ENCODE measurements at regions not wholly inside any gene's neighbourhood (a gene's known extent, or its start where the extent isn't known, plus 50 kb on each side); places are given as distances from the start of the nearest gene placed in this dataset.

DNA sequence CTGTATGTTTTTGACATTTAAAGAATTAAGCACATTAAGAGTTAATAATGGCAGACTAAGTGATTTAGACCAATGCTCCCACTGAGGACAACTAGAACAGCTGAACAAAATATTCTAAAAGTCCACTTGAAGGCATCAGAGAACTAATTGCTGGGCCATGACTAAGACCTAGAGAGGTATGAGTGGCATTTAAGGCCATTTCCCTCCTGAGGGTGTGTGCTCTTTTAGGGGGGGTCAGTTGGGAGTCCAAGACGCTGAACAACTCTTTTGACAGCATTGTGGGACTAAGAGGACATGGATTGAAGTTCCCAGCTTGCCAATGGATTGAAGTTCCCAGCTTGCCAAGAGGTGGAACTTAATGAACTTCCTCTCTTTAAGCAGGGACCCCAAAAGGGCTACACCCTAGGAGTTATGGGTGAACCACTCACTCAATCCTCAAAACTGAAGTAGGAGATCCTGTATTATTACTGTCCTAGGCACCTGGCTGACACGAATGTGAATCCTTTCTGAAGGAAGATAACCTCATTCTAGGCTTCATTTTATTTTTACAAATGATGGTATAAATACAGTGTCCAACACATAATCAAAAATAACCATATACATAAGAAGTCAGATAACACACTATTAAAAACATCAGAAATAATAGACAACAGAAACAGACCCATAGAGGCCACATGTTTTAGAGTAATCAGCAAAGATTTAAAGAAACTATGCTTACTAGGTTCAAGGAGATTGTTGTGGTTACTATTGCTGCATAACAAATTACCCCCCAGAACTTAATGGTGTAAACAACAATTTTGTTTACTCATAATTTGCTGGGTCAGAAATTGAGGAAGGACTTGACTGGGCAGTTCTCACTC, 175.1 kb downstream of the VEGFA start:
- no peak for DNase-seq

DNA sequence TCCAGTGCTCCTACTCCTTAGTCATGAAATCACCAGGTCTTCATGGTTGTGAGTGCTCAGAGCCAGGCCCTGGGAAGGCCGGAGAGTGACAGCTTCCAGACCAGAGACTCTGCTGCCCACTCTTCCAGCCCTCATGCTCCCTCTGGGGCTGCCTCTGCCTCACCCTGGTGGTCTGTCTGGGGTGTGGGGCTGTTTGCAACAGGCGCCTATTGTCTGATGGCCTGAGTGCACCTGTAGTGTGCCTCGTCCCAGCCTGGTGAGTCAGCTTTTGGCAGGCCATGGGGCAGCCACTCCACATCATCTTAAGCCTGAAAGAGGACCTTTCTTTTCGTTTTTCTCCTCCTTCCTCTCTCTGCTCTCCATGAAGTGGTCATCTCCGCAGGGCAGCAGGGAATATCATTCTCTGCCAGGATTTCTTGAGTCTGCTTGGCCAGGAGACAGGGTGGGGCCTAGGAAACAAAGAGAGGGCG, 173.8 kb downstream of the VEGFA start:
- no peak for DNase-seq

DNA sequence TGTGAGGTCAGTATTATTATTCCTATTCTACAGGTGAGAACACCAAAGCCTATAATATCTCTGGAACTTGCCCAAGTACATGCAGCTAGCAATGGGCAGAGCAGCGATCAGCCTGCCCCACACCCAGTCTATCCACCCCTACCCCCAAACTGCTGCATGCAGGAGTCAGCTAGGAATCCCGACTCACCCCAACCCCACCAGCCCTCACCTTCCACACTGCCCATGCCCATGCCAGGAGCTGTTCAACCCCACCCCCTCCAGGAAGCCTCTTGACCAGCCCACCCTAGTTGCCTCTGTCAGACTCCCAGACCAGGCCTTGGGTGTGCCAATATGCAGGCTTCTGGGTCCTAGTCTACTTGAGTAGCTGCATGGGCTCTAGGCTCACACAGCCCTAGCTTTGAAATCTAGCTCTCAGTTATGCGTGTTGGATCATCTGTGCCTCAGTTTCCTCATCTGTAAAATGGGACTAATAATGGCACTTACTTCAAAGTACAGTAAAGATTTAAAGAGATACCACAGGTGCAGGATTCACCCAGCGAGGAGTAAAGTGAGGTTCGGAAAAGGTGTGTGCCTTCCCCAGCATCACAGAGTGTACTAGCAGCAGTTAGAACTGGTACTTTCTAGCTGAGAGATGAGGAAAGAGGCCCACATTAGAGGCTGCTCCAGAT, 173.2 kb downstream of the VEGFA start:
- DNase-seq: no peak

DNA sequence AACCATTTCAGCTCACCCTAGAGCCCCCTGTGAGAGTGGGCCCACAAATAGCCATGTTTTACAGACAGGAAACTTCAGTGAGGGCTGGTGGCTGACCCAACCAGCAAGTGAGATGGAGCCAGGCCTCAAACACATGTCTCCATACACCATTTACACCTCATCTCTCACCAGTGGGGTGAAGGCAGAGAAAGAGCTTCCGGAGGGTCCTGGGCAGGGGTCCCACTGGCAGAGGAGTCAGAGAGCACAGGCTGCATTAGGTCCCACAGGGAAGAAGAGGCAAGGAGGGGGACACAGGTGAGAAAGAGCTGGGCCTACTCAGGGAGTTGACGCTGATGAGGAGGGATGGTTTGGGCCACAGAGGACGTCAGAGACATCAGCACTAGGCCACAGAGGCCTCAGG, 172.6 kb downstream of the VEGFA start:
- no peak for DNase-seq

DNA sequence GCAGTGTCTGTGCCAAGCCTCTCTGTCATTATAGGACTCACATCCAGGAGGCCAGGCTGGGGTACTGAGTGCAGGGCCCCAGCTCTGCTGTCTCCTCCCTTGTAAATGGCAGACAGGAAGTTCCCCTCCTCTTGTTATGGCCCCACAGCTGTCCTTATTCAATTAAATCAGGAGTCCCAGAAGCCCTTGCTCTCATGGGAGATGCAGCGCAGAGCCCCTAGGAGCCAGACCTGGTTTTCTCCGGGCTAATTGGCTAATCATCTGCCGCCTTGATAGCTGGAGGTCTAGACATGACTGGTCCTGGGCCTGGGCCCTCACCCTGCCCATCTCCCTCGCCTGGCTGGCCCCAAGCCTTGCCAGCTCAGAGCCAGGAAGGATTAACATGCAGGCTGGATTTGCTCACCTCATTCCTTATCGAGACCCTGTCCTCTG, 172.0 kb downstream of the VEGFA start:
- no peak for DNase-seq

DNA sequence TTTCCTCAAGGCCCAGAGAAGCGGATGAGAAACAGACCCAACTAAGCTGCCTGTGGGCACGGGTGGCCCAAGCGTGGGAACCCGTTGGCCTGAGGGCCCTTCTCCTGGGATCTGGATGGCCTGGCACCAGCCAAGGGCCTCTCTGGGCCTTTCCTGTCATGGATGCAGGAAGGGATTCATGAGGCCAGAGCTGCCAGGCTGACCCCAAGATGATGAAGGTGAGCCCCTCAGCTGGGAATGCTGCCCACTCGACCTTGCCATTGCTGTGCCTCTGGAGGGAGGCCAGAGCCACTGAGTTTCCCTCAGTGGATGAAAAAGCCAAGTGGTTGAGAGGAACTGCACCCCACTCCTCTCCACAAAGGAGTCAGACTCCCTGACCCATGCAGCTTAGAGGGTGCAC, 171.2 kb downstream of the VEGFA start:
- no peak for DNase-seq

DNA sequence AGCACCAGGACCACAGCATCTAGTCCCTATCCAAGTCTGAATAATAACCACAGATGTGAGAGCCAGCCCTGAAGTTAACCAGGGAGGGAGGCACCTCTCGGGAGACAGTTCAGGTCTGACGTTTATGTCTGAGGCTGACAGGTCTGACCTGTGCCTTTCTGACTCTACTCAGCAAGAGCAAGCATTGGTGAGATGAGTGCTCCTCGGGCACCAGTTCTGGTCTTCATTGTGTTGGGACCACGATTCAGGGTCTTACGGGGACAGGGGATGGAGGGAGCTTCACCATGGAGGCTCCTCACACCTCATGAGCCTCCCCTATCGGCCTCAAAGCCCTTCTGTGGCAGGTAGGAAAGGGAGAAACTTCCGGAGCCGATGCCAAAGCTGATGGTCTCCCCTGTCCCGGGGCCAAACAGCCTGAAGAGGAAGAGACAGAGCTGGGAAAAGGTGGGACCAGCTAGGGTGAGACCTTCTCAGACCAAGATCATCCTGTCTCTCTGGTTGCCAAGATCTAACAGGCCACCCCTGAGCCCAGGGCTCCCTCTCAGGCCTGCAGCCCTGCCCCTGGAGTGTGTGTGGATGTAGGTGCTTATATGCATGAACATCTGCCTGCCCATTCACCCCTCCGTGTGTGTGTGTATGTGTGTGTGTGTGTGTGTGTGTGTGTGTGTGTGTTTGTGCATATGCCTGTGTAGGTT, 170.5 kb downstream of the VEGFA start:
- DNase-seq: no peak

DNA sequence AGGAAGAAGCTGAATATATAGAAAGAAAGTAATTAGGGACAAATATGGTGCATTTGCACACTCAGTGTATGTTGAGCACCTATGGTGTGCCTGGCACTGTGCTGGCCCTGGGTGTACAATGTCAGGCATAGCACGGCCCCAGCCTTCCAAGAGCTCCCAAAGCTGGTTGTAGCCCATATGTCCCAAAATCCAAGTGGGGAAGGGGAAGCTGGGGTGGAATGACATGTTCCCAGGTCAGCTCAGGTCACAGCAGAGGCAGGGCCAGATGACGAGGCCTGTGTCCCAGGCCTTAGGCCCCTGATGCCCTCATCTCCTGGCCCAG, 170.0 kb downstream of the VEGFA start:
- no peak for DNase-seq

DNA sequence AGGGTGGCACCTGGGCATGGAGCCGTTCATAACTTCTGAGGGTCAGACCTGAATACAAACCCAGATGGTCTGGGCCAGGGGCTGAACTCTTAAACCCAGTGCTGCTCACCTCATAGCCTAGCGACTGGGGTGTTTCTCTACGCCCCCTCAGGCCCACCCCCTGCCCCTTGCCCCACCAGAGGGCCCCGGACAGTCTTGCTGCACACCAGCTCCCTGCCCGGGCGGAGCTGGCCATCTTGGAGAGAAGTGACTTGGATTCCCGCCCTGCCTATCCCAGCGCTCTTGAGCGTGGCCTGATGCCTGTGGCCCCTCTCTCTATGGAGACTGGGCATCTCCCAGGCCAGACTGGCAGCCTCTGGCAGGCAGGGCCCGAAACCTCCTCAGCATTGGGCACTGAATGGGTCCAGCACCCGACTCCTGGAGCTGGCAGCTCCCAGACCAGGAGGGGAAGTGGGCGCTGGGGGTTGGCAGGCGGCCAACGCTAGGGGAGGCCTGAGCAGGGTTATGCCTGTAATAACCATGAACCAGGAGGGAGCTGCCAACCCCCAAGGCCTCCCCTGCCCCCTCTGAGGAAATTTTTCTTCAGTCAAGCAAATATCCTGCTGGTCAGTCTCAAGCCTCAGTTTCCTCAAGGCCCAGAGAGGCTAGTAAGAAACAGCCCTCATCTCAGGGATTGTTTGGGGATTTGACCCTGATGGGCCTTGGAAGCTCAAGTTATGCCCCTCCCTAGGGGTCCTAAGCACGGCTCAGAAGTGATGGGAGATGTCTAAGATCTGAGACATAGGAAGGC, 169.5 kb downstream of the VEGFA start:
- no peak for DNase-seq

DNA sequence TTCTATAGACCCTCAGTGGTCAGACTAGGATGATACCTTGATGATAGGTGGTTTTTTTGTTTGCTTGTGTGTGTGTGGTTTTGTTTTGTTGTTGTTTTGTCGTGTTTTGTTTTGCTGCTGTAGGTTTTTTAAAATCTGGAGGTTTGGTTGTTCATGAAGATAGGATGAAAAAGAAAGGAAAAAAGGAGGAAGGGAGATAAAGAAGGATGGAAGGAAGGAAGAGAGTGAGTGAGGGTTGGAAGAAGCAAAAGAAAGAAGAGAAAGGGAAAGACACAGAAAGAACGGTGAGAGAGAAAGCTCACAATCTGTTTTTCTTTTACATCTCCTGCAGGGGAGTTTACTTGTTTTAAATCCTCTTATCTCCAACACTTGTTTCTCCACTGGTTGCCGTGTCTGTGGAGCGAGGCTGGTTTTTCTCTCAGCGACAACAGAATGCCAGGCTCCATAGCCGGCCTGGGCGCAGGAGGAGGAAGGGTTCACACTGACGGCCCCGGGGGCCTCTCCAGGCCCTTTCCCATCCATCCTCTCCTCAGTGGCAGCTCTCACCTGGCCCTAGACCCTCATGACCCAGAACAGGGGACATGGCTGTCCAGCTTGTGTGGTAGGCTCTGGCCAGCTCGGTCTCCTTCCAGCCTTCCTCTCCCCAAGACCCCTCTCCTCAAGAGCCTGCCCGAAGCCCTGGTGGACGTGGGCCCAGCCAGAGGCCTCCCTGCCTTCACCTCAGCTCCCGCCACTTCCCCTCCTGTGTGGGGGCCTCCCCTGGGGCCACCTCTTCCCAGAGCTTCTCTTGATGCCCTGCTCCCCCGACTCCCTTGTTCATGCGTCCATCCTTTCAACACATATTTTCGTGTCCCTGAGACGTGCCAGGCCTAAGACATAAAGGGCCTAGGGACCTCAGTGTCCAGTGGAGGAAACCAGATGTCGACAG, 168.4 kb downstream of the VEGFA start:
- DNase-seq: no peak

DNA sequence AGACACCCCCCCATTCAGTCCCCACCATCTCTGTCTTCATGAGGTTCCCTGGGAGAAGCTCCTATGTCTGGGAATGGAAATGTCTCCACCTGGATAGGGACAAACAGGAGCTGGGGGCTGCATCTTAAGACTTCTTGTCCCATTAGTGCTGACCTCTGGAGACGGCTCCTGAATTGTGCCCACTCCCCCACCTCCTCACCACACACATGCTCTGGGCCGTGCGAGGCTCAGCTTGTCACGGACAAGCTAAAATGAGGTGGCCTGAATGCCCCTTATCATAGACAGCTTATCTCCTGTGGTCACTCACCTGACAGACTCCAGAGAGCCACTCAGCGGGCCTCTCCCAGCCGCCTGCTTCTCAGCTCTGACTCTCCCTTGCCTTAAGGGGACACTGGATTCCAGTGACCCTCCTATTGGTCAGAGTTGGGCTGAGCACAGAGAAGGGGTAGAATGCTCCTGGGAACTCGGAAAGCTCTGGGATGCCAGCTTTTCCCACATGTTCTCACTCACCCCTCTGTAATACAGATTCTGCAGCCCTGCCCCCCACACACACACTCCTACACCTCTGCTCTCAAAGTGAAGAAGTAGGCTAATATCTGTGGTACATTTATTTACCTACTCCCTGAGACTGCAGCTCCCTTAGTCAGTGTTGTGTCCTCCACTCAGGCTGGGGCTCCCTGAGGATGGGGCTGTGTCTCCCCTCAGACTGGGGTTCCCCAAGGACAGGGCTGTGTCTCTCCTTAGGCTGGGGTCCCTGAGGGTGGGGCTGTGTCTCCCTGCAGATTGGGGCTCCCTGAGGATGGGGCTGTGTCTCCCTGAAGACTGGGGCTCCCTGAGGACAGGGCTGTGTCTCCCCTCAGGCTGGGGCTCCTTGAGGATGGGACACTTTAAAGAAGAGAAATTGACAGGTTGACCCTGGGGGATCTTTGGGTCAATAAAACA, 167.5 kb downstream of the VEGFA start:
- DNase-seq: no peak

DNA sequence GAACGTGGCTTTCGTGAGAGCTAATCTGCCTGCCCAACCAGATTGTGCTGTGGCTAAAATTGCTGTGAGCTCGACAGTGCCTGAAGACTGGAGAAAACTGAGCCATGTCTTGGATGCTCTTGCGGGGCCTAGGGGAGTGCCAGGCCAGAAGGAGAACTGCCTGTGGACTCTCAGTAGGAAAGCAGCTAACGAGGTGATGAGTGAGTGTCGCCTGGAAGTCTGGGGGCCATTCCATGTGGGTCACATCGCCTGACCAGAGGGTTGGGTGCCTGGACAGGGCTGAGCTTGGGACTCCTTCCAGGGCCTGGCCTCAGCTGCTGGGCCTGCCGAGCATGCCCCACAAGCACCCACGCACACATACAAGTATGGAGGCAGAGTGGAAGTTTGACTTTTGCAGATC, 166.5 kb downstream of the VEGFA start:
- no peak for DNase-seq

DNA sequence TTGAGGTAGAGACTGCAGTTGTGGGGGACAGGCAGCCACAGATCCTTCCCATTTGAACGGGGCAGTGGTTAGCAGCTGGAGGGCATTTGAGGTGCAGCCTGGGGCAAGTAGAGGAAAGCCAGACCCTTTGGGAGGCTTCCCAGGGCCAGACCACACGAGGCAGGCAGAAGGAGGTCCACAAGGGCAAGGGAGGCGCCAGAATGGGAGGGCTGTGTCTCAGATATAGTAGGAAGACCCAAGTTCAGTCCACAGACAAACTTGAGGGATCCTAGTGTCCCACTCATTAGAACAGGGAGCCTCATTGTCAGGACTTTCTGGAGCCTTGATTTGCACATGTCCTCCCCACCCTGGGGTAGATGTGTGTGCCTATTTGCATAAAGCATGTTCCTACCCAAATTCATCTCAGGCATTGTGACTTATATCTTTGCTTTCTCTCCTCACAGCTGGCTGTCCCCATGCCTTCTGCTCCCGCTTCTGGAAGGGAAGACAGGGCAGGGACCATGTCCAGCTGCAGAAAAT, 166.0 kb downstream of the VEGFA start:
- DNase-seq: no peak

DNA sequence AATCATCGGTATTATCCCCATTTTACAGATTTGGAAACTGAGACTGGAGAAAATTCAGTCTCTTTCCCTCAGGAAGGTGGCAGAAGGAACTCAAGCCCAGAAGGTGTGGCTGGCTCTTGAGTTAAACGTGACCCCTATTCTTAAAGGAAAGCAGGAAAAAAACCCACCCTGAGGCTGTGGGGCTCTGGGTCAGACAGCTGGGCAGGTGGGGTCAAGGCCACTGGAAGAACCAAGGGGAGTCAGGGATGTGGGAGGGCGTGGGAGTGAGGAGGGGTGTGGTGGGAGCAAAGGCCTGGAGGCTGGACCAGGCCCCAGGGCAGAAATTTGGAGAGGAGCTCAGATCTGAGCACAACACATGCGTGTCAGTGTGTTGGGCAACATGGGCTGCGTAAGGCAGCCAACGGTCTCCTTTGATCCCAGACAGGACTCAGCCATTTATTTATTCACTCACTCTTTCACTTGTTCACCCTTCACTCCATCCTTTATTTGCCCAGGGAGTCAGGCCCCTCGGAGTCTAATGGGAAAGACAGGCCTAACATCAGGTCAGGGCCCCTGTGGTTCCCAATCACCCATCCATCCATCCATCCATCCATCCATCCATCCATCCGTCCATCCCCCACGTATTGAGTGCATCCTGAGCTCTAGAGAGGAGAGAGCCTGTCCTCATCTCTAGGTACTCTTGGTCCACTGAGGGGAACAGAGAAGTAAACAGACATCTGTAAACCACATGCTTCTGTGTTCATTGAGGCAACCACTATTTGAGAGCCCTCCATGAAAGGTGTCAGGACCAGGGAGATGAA, 165.0 kb downstream of the VEGFA start:
- no peak for DNase-seq

DNA sequence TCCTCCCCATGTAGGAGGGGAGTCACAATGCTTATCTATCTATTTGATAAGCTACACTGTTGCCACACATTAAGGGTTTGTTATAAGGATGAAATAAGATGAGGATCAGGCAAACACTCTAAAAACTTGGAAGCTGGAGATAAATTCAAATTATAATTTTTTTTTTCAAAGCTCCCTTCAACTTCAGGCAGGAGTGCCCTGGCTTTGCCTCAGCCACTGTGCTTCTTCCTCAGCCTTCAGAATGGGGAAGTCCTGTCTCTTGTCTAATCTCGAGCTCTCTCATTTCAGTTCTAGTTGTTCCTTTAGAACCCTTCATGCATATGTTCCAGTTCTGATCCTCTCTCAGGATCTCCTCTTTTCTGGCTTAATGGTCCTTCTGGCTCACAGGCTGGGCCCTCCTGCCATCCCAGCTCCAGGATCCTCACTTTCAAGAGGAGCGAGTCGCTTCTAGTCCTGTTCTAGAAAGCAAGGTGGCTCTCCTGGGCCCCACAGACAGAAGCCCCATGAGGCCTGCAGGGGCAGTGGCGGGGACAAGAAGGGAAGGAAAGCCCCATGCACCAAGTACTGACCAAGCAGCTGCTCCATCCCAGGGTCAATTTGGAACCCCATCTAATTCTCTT, 164.3 kb downstream of the VEGFA start:
- no peak for DNase-seq

DNA sequence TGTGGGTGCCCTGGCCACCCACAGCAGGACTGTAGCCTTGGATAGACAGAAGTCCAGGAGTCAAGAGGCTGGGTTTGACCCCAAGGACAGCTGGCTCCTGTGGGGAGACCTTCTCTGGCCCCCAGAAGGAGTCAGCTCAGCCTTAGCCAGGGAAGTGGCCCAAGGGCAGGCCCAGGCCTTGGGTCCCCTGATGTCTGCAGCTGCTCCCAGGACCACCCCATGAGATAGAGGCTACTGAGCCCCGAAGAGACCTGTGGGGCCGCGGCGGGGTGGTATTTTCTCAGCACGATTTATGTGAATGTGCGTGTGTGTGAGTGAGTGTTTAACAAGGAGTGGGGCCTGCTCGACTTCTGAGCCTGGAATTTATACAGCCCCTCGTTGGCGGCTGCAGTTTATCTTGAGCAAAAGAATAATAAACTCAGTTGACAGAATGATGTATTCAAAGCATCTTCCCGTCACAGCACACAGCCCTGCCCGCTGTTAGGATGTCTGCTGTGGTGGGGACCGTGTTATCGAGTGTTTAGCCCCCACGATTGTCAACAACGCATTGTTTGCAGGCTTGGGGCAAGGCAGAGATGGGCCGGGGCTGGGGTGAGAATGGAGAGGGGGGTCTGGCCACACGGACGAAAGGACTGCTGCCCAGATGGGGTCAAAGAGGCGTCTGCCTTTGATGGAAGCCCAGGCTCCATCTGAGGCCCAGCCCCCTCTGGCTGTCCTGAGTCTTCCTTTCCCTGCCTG, 163.3 kb downstream of the VEGFA start:
- DNase-seq: no peak

DNA sequence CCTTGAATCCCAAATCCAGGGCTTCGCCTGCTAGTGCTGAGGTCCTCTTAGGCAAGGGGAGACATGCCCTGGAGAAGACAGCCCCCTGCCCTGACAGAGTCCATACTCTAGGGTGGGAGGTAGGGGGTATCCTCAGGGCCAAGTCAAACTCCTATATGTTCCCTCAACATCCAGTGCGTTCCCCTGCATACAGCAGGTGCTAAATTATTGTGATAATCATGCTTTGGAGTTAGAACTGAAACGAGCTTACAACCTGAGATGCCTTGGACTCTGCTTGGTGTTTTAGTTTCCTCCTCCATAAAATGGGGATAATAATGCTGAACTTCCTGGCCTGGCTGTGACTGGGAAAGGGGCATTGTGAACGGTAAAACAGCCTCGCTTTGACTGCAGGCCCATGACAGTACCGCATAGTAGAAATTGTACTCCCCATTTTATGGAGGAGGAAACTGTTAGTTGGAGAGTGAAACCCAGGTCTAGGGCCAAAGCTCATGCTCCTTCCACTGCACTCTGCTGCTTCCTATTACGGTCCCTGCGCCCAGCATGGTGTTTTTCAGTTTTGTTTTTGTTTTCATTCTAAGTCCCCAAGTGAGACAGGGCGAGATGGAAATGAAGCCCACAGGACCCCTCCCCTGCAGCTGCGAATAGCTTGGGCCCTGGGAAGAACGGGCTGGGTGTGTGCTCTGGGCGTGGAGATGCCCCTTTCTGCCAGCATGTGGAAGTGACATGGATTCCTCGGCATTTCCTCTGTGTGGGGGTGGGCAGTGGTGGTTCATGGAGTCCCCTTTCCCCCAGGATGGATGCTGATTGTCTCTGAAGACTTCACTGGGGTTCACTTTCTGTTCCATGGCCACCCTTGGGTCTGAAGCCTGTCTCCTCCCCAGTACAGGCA, 162.5 kb downstream of the VEGFA start:
- no peak for DNase-seq
